Activated CD4-positive, CD25-positive, alpha-beta regulatory T cell treated with anti-CD3 and anti-CD28 coated beads, Interleukin-2, amount 50 U/mL, for 72 hours (primary cell): ENCODE measurements at regions not wholly inside any gene's neighbourhood (a gene's known extent, or its start where the extent isn't known, plus 50 kb on each side); places are given as distances from the start of the nearest gene placed in this dataset.

Experiments
- DNase-seq: peaks from one replicate; pipeline ENCODE4 v3.0.0; 2021

DNA sequence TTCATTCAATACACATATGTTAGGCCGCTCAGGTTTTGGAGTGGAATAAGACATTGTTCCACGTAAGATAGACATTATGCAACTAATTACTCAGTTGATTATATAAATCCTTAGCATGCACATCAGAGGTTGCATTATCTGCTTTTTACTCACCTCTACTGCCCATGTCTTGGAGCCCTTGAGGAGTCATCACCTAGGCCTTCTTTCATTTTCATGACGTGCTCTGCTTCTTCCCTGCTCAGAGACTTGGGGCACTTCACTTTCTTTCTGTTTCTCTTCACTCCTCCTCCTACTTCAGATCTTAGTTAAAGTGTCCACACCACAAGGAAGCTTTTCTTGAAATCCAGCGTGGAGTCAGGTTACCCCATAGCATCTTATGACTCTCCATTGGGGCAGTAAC lies 241.1 kb downstream of the TLR4 start:
- no peak for DNase-seq

DNA sequence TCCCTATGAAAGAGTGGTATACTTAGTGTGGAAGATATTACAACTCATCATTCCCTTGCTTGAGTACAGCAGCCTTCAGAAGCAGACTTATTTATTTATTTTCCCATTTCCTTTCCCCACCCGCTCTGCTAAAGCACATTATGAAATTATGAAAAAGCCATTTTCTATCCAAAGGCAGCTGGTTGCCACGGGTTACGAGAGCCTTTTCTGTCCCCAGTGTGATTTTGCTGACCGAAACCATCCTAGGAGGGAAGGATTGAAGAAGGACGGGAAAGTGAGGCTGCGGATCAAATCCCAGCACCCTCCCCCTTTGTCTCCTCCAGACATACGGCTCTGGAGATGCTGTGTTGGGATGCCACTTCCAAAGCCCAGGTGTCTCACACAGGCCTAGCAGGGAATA lies 246.9 kb downstream of the TLR4 start:
- no peak for DNase-seq

DNA sequence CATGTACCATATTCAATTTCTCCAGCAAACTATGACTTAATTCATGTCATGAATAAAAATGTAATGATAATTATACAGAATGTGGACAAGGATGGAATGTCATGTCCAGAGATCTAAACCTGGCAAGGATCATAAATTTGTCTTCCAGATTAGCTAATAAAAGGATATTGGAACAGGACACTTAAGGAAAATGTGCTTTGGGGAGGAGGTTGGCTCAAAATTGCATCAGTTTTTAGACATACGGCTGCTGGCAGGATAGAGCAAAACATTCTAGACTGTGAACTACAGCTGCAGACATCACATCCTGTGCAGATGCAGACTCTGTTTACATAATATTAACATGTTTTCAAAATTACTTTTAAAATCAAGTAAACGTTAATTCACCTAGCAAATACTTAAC lies 248.4 kb downstream of the TLR4 start:
- no peak for DNase-seq

DNA sequence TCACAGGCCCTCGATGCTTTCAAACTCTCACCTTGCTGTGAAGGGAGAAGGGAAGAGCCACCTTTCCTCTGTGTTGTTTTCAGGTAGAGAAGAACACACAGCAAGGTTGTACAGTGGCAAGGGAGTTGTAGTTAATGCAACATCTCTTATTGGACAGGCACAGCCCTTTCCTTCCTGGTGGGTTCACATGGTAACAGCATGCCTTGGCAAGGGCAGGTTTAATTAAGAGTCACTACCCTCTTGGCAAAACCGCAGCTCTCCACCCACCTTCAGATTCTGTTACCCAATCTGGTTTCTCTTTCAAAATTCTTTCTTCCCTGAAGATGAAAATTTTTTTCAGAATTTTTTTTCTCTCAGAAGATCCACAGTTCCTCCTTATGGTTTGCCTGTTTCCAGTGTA lies 253.1 kb downstream of the TLR4 start:
- no peak for DNase-seq

DNA sequence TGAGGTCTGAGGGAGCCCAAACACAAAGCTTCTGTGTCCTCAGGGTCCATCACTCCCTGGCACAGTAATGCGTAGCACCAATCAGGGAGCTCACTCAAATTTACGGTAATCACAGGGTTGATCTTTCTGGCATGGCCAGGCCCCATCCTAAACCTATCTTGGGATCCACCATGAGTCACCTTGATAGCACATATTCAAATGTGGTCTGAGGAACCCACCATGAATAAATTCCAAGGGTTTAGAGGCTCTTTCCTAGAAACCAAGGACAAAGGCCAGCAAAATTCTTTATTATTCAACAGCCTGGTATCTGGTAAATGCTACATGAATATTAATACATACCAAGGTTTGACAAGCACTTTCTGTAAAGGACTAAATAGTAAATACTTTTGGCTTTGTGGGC lies 254.5 kb downstream of the TLR4 start:
- no peak for DNase-seq

DNA sequence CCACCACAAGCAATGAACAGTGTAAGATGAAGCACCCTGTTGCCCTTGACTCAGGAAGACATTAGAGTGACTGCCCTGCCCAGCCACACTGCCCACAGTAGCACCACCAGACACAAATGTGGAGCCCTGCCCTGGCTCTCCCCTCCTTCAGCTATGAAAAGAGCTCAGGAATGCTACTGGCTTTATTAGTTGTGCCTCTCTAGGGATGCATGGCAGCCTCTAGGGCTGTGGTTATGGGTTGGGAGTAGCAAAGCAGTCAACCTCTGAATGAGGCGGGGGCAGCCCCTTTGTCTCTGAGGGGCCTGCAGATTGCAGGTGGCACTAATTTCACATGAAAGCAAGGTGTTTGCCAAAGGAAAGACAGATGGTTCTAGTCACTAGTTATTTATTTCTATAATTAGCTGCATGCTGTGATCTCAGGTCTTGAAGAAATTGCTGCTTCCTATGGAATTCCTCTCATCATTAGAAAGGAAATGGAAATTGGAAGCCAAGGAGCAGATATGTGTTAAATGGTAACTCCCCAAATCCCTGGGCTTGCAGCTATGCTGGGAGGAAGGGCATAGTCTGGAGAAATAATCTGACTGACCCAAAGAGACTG lies 259.4 kb downstream of the TLR4 start:
- no peak for DNase-seq

DNA sequence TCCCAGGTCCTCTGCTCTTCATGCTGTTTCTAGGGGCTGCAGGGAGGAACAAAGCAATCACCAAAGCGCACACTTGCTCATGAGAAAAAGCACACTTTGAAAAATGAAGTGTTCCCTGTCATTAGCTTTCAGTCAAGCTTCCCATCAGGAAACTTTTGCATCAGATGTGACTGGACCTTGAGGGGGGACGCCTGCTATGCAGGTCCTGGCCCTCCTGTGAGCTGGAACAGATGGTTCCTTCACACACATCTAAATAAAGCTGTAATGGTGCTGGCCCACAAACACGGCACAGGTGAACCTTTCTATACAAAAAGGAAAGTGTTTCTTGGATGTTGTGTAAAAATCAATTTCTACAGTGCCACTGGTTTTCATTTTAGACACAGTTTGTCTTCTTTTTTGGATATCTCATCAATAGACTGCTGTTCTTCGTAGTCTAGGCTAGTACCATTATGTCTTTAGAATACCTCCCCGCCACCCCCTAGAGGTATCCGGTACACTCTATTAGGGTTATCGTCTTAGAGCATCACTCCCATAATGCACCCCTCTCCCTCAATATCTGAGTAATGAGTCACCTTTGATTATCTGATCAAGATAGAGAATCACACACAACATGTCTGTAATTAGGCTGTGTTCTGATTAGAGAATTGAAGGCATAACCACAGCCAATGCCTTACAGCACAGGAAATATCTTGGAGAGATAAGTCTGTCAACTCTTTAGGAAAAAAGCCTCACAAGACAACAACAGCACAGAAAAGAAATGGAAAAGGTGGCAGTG lies 266.3 kb downstream of the TLR4 start:
- no peak for DNase-seq

DNA sequence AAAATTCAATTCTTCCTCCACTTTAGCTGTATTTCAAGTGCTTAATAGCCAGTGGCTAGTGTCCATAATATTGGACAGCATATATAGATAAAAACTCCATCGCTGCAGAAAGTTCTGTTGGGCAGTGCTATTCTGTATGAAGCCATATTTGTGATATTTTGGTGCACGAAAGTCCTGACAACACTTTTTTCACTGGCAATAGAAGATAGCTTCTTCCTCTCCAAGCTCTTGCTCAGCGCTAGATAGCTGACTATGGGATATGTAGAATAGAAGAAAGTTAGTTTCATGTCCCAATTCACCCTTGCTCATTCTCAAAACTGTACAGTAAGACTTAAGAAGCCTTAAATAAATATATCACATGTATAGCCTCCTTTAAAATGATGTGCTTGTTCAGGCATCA lies 269.9 kb downstream of the TLR4 start:
- no peak for DNase-seq

DNA sequence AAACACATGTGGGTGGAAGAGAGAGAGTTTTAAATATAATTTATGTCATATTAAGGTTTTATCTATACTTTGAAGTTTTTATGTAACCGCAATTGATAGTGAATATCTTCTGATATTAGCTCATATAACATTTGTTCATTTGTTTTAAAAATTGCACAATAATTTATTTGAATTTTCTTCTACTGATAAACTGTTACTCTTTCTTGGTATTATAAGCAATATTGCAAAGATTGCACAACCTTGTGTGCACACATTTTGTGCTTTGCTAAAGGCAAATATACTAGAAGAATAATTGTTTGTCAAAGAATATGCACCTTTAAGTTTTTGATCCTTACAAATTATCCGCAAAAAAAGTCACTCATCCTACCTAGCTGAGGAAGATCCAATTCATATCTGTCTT lies 275.7 kb downstream of the TLR4 start:
- DNase-seq = no peak

DNA sequence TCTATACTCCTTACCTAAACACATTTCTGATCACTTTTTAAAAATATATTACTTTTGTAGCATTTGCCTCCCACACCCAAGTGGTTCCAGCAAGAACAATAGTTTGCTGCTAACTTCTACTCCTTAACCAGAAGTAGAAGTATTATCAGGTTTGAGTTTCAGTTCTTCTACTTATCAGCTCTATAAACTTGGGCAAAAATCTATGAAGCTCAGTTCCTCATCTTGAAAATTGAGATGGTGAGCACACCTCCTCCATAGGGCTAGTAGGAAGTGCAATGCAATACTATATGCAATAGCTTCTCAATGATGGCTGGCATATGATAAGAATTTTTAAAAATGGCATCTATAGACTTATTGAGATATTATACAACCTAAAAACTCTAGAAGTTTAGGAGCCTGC lies 283.7 kb downstream of the TLR4 start:
- no peak for DNase-seq

DNA sequence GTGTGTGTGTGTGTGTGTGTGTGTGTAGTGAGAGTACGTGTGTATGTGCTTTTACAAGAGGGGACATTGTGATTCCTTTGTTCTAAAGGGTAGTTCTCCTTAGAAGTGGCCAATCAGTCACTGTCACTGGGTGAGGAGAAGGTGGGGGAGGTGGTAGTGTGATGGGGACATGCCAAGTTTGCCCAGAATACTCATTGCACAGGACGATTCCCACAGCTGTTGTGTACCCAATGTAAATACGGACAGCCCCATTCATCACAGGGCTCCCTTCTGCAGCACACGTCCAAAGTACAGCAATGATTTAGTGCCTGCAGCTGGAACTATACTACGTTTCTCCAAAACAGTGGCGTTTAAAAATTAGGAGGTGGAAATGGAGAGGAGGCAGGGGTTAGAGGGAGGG lies 287.8 kb downstream of the TLR4 start:
- DNase-seq = no peak

DNA sequence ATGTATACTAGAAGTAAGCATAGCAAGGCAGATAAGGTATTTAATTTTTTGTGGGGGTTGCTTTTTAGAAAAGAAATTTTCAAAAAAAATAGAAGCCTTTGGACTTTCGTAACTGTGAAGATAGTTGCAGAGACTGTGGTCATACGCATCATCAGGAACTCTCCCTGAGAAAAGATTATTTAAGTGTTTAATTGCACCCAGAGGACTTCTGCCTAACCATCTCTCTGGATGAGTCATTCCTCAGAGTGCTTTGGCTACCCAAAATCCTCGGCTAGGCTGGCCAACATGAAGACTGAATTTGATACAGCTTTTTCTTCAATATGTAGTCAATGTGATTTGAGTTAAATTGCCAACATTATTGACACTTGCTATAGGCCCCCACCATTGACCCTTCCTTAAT lies 296.4 kb downstream of the TLR4 start:
- DNase-seq = no peak

DNA sequence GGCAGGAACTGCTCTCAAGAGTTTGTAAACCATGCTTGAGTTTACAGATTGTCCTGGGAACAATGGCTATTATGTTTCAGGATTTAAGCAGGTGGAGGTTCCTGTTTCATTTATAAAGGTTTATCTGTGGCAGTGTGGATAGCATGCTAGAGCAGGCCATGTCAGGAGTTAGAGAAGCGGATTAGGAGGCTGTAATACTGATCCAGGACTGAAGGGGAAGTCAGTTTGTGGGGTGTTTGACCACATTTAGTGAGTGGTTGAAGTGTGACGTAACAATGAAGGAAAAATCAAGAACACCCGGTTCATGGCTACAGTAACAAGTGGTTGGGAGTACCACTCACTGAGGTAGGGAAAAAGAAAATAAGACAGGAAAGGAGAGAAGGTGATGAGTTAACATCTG lies 299.0 kb downstream of the TLR4 start:
- DNase-seq = no peak

DNA sequence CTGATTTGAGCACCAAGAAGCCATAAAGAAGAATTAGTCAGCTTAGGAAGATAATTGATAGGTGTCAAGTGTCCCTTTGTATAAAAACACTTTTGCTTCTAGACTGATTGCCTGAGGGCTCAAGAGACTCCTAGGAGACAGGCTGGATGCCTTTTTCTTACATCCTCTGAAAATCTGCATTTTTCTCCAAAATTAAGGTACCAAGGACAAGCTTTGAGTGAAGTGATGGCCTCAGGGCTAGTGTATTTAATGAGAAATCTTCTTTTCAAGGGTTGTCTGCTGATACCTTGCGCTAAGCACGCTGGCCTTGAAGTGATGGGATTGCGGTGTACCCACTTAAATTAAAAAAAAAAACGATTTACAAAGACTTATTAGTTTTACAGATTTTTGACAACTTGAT lies 304.0 kb downstream of the TLR4 start:
- no peak for DNase-seq

DNA sequence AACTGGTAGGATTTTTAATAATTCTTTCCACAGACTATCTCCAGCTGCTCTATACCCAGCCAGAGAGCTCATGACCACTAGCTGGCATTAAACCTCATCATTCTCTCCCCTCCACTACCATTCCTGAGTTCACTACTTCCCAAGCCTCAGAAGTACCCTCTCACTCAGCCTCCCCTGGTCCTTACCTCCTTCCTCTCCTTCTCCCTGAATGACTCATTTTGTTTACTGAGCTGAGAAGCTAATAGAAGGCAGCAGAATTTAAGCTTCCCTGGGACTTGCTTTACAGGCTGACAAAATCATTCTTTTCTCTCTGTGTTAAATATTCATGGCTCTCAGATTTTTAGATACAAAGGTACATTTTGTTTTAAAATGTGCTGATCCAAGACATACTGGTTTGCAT lies 305.4 kb downstream of the TLR4 start:
- DNase-seq = no peak

DNA sequence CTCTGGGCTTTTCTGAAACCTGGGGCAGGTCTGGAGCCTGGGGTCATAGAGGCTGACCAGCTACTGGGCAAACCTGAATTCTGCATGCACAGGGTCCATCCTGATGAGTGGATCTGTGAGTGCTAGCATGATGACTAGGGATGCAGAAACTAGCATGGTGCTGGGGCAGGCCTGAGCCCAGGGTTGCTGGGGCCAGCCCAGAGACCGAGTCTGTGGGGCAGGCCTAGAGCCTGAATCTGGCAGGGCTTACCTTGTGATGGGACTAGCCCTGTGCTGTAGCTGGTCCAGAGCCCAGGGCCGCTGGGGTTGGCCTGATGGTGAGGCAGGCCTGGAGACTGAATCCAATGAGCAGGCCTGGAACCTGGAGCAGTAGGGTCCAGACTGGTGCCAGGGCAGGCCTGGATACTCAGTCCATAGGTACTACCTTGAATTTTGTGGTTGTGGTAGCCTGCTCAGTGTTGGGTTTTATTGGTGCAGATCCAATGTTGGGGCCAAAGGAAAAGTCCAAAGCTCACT lies 313.5 kb downstream of the TLR4 start:
- no peak for DNase-seq

DNA sequence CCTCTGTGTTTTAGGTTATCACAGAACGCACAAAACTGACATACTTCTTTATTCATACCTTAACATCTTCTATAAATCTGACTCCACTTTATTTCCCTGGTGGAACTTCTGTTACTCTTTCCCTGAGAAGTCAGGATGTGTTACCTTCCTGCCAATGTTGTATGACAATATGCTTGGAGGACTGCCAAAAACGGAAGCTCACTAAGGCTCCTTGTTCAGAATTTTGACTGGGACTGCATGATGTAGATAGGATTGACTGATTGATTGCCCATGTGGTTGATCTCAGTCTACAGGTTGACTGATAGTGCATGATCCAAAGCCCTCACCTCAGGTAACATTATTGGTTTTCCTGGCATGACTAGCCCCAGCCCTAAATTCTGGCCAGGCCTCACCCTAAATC lies 319.4 kb downstream of the TLR4 start:
- no peak for DNase-seq

DNA sequence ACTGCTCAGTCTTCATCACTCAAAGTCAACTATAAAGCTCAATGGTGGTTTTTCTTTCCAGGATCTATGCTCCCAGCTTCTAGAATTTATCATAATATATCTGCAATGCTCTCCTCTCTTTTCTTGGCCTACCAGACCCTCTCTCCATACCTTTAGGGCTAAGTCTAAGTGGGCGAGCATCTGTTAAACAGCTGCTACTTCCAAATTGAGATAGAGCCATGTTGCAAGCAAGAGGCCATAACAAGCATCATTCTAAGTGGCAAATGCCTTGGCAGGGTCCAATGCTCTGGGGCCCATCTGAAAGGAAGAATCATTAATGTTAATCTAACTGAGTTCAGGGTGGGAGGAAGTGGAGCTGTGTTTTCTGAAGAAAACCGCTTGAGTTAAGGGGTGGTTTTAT lies 324.0 kb downstream of the TLR4 start:
- no peak for DNase-seq

DNA sequence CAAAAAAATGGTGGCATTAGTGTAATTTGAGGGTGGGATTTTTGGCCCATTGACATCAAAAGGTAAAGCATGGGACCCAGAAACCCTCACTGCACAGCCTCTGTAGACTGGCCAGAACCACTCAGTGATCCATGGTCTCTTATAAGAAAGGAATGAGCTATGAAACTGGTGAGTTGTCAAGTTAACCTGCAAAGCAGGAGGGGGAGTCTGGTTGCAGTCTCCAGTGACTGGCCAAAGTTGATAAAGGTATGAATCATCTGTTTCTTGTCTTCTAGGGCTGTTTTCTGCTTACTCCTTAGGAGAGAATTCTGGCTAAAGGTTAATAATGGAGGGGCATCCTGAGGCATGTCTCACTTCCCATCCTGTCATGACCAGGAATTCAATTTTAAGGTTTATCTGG lies 325.2 kb downstream of the TLR4 start:
- DNase-seq = no peak

DNA sequence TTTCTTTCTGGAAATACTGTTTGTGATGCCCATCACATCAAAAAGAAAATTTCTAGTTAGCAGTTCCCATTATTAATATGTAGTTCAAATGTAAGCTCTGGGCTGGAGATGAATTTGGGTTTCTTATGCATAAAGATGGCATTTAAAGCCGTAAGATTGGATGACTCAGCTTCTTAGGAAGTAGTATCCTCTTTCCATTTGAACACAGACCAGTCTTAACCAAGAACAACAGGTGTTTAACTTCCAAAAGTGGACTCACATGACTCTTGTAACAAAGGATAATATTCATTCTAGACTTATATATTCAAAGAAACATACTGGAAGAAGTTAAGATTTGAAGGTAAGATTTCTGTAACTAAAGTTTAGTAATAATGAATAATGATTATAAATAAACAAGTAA lies 330.5 kb downstream of the TLR4 start:
- no peak for DNase-seq

DNA sequence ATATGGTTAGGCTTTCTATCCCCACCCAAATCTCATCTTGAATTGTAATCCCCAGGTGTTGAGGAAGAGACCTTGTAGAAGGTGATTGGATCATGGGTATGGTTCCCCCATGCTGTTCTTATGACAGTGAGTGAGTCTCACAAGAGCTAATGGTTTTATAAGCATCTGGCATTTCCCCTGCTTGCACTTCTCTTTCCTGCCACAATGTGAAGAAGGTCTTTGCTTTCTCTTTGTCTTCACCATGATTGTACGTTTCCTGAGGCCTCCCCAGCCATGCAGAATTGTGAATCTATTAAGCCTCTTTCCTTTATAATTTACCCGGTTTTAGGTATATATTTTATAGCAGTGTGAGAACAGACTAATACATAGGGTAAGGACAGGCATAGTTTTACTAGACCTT lies 334.5 kb downstream of the TLR4 start:
- no peak for DNase-seq

DNA sequence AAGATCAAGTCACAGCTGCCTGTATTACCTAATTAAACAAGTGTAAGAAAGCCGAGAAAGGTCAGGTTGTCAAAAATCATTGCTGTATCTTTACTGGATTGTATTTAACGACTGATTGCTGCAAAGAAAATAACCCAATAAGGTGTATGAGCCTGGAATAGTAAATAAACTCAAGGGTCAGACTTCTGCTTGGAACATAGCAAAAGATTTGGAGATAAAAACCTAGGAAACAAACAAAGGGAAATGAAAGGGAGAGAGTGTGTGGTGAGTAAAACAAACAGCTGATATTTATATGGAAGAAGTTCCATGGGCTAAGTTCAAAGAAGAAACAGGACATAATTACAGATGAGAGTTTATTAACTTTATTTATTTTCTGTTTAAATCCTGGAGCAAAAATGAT lies 354.0 kb downstream of the TLR4 start:
- DNase-seq = no peak

DNA sequence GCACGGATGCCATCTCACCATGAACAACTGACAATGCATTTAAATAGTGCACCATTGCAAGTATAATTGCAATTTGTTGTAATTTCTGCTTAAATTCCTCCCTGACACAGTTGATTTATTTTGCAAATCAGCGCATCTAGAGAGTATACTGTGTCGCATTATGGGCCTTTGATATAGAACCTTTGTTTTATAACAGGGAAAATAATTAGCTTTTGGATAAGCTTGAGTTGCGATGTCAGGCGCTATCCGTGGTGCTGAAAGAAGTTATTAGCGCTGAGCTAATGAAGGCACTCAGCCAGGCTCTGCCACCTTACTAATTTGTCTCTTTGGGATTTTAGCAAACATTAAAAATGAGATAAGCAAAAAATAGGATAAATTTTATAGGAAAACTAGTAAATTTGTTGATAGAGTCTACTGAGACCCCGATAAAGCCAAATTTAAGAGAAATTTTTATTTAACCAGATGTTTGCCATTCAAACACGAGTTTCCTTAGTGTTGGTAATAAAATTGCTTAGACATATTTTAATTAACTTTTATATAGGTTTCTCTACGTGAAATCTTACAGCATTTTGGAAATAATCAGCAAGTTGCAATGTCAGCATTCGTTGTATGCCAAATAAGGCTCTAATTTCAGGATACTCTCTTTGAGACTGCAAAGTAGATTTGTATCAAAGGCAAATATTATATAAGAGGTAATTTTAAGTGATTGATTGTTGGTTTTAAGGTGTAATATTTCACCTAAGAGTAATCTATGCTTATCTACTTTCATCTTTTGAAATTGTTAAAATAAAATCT lies 355.5 kb downstream of the TLR4 start:
- no peak for DNase-seq

DNA sequence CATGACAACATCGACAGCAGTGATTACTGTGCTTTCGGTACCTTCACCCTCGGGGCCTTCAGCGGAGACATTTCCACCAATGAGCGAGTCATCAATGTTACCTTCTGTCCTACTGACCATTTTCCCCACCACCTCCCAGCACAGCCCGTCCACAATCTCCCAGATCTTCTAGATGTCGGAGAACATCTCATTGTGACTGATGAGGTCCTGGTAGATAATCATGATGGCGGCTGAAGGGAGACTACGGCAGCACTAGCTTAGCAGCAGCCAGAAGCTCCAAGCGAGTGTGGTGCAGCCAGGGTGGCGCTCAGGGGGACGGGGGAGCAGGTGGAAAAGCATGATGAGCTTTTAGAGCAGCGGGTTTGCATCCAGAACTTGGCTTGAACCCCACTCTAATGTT lies 379.0 kb downstream of the TLR4 start:
- no peak for DNase-seq
